BE2C (cell line): ENCODE measurements at regions not wholly inside any gene's neighbourhood (a gene's known extent, or its start where the extent isn't known, plus 50 kb on each side); places are given as distances from the start of the nearest gene placed in this dataset.

Experiments used
- DNase-seq: peaks from one replicate; pipeline ENCODE4 v3.0.0-alpha.2; 2020
- H3K27me3 ChIP-seq: fragments of 250-450 bp; sonication (Bioruptor Pico); 2 replicates; pipeline ENCODE4 v1.5.1; 2020; ENCODE audit warnings: mild to moderate bottlenecking
- H3K36me3 ChIP-seq: fragments of 250-450 bp; sonication (Bioruptor Pico); 2 replicates; pipeline ENCODE4 v1.5.1; 2020; ENCODE audit warnings: mild to moderate bottlenecking
- H3K4me1 ChIP-seq: fragments of 250-450 bp; sonication (Bioruptor Pico); 2 replicates; pipeline ENCODE4 v1.5.1; 2020
- H3K4me3 ChIP-seq: 2 replicates; pipeline ENCODE4 v1.5.1; 2011; ENCODE audit warnings: low read depth, low read length
- H3K9me3 ChIP-seq: fragments of 250-450 bp; sonication (Bioruptor Pico); 2 replicates; pipeline ENCODE4 v1.5.1; 2020
- CTCF ChIP-seq: IDR thresholded peaks from 2 replicates; pipeline ENCODE4 v1.5.1; 2012; ENCODE audit warnings: mild to moderate bottlenecking, low read depth, low read length

- Histone ChIP-seq H3K4me3 (no peak overlapping the region), H3K4me1 (peaks cover 45% of the 10 kb centered on the region), H3K36me3 (no peaks in the 10 kb centered on the region), H3K27me3 (no peaks in the 10 kb centered on the region), H3K9me3 (no peaks in the 10 kb centered on the region)
- no peak for DNase-seq
- no peak for TF ChIP-seq CTCF
These were observed 152.4 kb downstream of the TOMM20 start for GRCh38 chr1:234975941-234976860.

- Histone ChIP-seq H3K36me3 (no peaks in the 10 kb centered on the region), H3K27me3 (no peaks in the 10 kb centered on the region), H3K4me3 (no peak overlapping the region), H3K4me1 (peaks cover 51% of the 10 kb centered on the region), H3K9me3 (no peaks in the 10 kb centered on the region)
- no peak for TF ChIP-seq CTCF
- DNase-seq = peak; percentile 64
These were observed 153.3 kb downstream of the TOMM20 start for GRCh38 chr1:234975122-234975940.

- H3K9me3 ChIP-seq = no peaks in the 10 kb centered on the region
- no peak for TF ChIP-seq CTCF
- H3K4me1 ChIP-seq = peaks cover 60% of the 10 kb centered on the region
- no peak overlapping the region for H3K4me3 ChIP-seq
- H3K27me3 ChIP-seq = no peaks in the 10 kb centered on the region
- no peaks in the 10 kb centered on the region for H3K36me3 ChIP-seq
- no peak for DNase-seq
These were observed 155.0 kb downstream of the TOMM20 start for GRCh38 chr1:234973426-234974250.

- Histone ChIP-seq H3K36me3 (no peaks in the 10 kb centered on the region), H3K27me3 (no peaks in the 10 kb centered on the region), H3K4me1 (peaks cover 50% of the 10 kb centered on the region), H3K9me3 (no peaks in the 10 kb centered on the region), H3K4me3 (no peak overlapping the region)
- no peak for DNase-seq
- TF ChIP-seq CTCF = no peak
These were observed 156.0 kb downstream of the TOMM20 start for GRCh38 chr1:234972411-234973191.

GRCh38 chr1:234971586-234972297 lies 156.9 kb downstream of the TOMM20 start:
- Histone ChIP-seq H3K27me3 (no peaks in the 10 kb centered on the region), H3K36me3 (no peaks in the 10 kb centered on the region), H3K9me3 (no peaks in the 10 kb centered on the region), H3K4me1 (peaks cover 48% of the 10 kb centered on the region), H3K4me3 (no peak overlapping the region)
- no peak for TF ChIP-seq CTCF
- DNase-seq = no peak
